SU-DHL-6 (cell line): ENCODE measurements at regions not wholly inside any gene's neighbourhood (a gene's known extent, or its start where the extent isn't known, plus 50 kb on each side); places are given as distances from the start of the nearest gene placed in this dataset.

ENCODE experiments used
- CTCF ChIP-seq: fragments of 200-600 bp; sonication (generic); IDR thresholded peaks from one replicate; pipeline ENCODE4 v1.5.1; 2017; ENCODE audit warnings: antibody characterized with exemption, mild to moderate bottlenecking, low read length, moderate library complexity; ENCODE audit not compliant: insufficient read depth, poor library complexity, severe bottlenecking
- EZH2phosphoT487 ChIP-seq: fragments of 200-600 bp; sonication (generic), shearing (Covaris generic); conservative IDR thresholded peaks from 2 replicates; pipeline ENCODE4 v1.6.1; 2018; ENCODE audit warnings: mild to moderate bottlenecking, antibody characterized with exemption, low read length, moderate library complexity, mixed read lengths

GRCh38 chr4:54509057-54509456 lies 148.7 kb upstream of the KIT start:
- TF ChIP-seq CTCF (no peak), EZH2phosphoT487 (no peak)
